Esophagus (tissue), 2 donors: ENCODE measurements at regions not wholly inside any gene's neighbourhood (a gene's known extent, or its start where the extent isn't known, plus 50 kb on each side); places are given as distances from the start of the nearest gene placed in this dataset.
"Not testable (repeated sequence)": the region's sequence is repeated elsewhere in the genome, so short reads cannot be mapped to it uniquely, and the experiment has no call there.

Experiments
- H3K27ac ChIP-seq, 2 donors: one replicate each; pipeline ENCODE4 v1.5.1; 2013; ENCODE audit warnings: low read depth in 2 of 2, mild to moderate bottlenecking in 2 of 2, inconsistent platforms in 1 of 2, low read length in 1 of 2, moderate library complexity in 1 of 2
- H3K27me3 ChIP-seq, 2 donors: one replicate each; pipeline ENCODE4 v1.6.1; 2013; ENCODE audit warnings: low read length in 2 of 2, control low read depth in 1 of 2, mild to moderate bottlenecking in 1 of 2; ENCODE audit not compliant: insufficient read depth in 2 of 2, control insufficient read depth in 1 of 2
- H3K36me3 ChIP-seq, 2 donors: one replicate each; pipeline ENCODE4 v1.6.1; 2013; ENCODE audit warnings: low read length in 1 of 2; ENCODE audit not compliant: control insufficient read depth in 2 of 2, insufficient read depth in 2 of 2
- H3K4me1 ChIP-seq, 2 donors: one replicate each; pipeline ENCODE4 v1.6.1; 2013; ENCODE audit warnings: low read length in 1 of 2; ENCODE audit not compliant: control insufficient read depth in 2 of 2, insufficient read depth in 2 of 2
- H3K4me3 ChIP-seq, 2 donors: one replicate each; pipeline ENCODE4 v1.5.1; 2013; ENCODE audit warnings: low read length in 2 of 2, mild to moderate bottlenecking in 2 of 2, low read depth in 1 of 2, moderate library complexity in 1 of 2
- H3K9me3 ChIP-seq, 2 donors: one replicate each; pipeline ENCODE4 v1.6.1; 2013; ENCODE audit warnings: mild to moderate bottlenecking in 2 of 2, low read depth in 1 of 2, low read length in 1 of 2, moderate library complexity in 1 of 2; ENCODE audit not compliant: control insufficient read depth in 2 of 2, insufficient read depth in 1 of 2
- WGBS, 2 donors: extraction: QIAGEN DNeasy Blood & Tissue Kit; methylation state at CpG; one replicate each; pipeline ENCODE4 v1.1.7; 2013; 5-methylcytosine and 5-hydroxymethylcytosine counted together
- donor health status: healthy with polysubstance abuse.
- donor health status: Bipolar disorder and iron deficiency.

GRCh38 chr9:30048396-30048795, 2336.0 kb upstream of the ACO1 start:
- Histone ChIP-seq H3K4me3 (no peak overlapping the region), H3K4me1 (no peaks in the 10 kb centered on the region), H3K9me3 (peaks cover 0 to 3% of the 10 kb centered on the region in 2 donors), H3K27me3 (no peaks in the 10 kb centered on the region), H3K36me3 (no peaks in the 10 kb centered on the region), H3K27ac (no peak overlapping the region)
- 81 to 85% methylated on average over 8 of the region's 8 CpGs for WGBS, 2 donors

GRCh38 chr9:30058463-30058862, 2326.0 kb upstream of the ACO1 start:
- Histone ChIP-seq H3K4me3 (no peak overlapping the region), H3K27me3 (peaks cover 0 to 2% of the 10 kb centered on the region in 2 donors), H3K27ac (no peak overlapping the region), H3K4me1 (no peaks in the 10 kb centered on the region), H3K9me3 (no peaks in the 10 kb centered on the region), H3K36me3 (no peaks in the 10 kb centered on the region)
- 58 to 73% methylated on average over 1 of the region's 1 CpG for WGBS, 2 donors

- H3K27me3 ChIP-seq = peaks cover 0 to 2% of the 10 kb centered on the region in 2 donors
- H3K4me3 ChIP-seq = no peak overlapping the region
- no peaks in the 10 kb centered on the region for H3K36me3 ChIP-seq
- H3K9me3 ChIP-seq = no peaks in the 10 kb centered on the region
- H3K4me1 ChIP-seq = no peaks in the 10 kb centered on the region
- no peak overlapping the region for H3K27ac ChIP-seq
Measured at GRCh38 chr9:30060976-30061375, 2323.5 kb upstream of the ACO1 start.

GRCh38 chr9:30065888-30066287, 2318.6 kb upstream of the ACO1 start:
- Histone ChIP-seq H3K4me3 (no peak overlapping the region), H3K27ac (no peak overlapping the region), H3K36me3 (no peaks in the 10 kb centered on the region), H3K9me3 (no peaks in the 10 kb centered on the region), H3K4me1 (no peaks in the 10 kb centered on the region), H3K27me3 (no peaks in the 10 kb centered on the region)
- WGBS, 2 donors = 81 to 82% methylated on average over 8 of the region's 8 CpGs

- not testable (repeated sequence) for H3K27me3 ChIP-seq, H3K4me3 ChIP-seq, H3K9me3 ChIP-seq, H3K36me3 ChIP-seq, H3K27ac ChIP-seq, H3K4me1 ChIP-seq
- WGBS, 2 donors = 90 to 96% methylated on average over 3 of the region's 3 CpGs
Measured at GRCh38 chr9:30069236-30069635, 2315.2 kb upstream of the ACO1 start.

- WGBS, 2 donors = 80 to 83% methylated on average over 15 of the region's 15 CpGs
- H3K9me3 ChIP-seq = peaks cover 2 to 3% of the 10 kb centered on the region in 2 donors
- H3K4me1 ChIP-seq = no peaks in the 10 kb centered on the region
- no peaks in the 10 kb centered on the region for H3K36me3 ChIP-seq
- H3K4me3 ChIP-seq = no peak overlapping the region
- no peaks in the 10 kb centered on the region for H3K27me3 ChIP-seq
- no peak overlapping the region for H3K27ac ChIP-seq
Measured at GRCh38 chr9:30075022-30075421, 2309.4 kb upstream of the ACO1 start.

- WGBS, 2 donors = 35 to 55% methylated on average over 3 of the region's 3 CpGs
- Histone ChIP-seq H3K27ac (no peak overlapping the region), H3K27me3 (no peaks in the 10 kb centered on the region), H3K4me3 (no peak overlapping the region), H3K9me3 (peaks cover 2 to 3% of the 10 kb centered on the region in 2 donors), H3K36me3 (no peaks in the 10 kb centered on the region), H3K4me1 (no peaks in the 10 kb centered on the region)
Measured at GRCh38 chr9:30075451-30076199, 2308.8 kb upstream of the ACO1 start.

- WGBS, 2 donors = 72 to 82% methylated on average over 2 of the region's 2 CpGs
Measured at GRCh38 chr9:30078195-30078594, 2306.2 kb upstream of the ACO1 start.

GRCh38 chr9:30089428-30089827, 2295.0 kb upstream of the ACO1 start:
- Histone ChIP-seq H3K4me1 (no peaks in the 10 kb centered on the region), H3K4me3 (no peak overlapping the region), H3K27me3 (no peaks in the 10 kb centered on the region), H3K36me3 (no peaks in the 10 kb centered on the region), H3K9me3 (no peaks in the 10 kb centered on the region), H3K27ac (no peak overlapping the region)
- WGBS, 2 donors = 84 to 91% methylated on average over 5 of the region's 5 CpGs

More at GRCh38 chr9:30078195-30078594, 2306.2 kb upstream of the ACO1 start:
- no peaks in the 10 kb centered on the region for H3K4me1 ChIP-seq
- no peaks in the 10 kb centered on the region for H3K27me3 ChIP-seq
- no peak overlapping the region for H3K27ac ChIP-seq
- no peak overlapping the region for H3K4me3 ChIP-seq
- peaks cover 2 to 3% of the 10 kb centered on the region in 2 donors for H3K9me3 ChIP-seq
- H3K36me3 ChIP-seq = no peaks in the 10 kb centered on the region

GRCh38 chr9:30103647-30104394, 2280.6 kb upstream of the ACO1 start:
- Histone ChIP-seq H3K27ac (no peak overlapping the region), H3K4me1 (no peaks in the 10 kb centered on the region), H3K9me3 (no peaks in the 10 kb centered on the region), H3K4me3 (no peak overlapping the region), H3K36me3 (no peaks in the 10 kb centered on the region), H3K27me3 (no peaks in the 10 kb centered on the region)
- WGBS, 2 donors = 65 to 66% methylated on average over 2 of the region's 2 CpGs
